ENCODE measurements at regions not wholly inside any gene's neighbourhood (a gene's known extent, or its start where the extent isn't known, plus 50 kb on each side); places are given as distances from the start of the nearest gene placed in this dataset.

DNA sequence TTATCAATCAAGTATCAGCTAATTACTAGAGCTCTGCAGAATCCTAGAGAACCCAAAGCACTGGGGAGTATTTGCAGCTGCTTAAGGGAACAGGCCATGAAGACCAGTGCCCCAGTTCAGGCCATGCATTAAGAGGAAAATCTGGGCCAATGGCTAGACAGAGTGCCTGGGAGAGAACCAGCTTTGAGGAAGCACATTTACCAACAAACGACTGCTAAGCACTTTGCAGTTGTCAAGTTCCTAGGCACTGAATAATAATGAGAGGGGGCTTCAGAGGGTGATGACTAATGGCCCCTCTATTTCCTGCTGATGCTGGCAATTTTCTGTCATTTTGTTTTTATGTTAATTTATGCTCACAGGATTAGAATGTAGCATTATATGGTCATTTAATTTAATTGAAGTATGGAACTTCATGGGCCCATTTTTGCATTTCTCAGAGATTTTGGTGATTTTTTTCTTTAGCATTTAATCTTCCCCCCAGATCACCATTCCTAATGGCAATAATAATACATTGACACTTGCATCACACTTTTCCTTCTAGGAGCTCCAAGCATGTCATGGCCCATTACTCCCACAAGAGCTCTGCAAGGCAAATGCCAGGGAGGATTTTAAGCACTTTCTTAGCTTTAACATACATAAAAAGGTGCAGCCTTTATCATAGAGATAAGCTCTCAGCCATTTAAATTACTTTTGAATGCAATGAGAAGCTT is 147.7 kb upstream of the SPATS2L start:
- H3K27me3 ChIP-seq (ENCODE audit: control insufficient read depth in 2 of 2, insufficient read depth in 1 of 2, low read length in 1 of 2), result no peaks in the 10 kb centered on the region
- no peaks in the 10 kb centered on the region for H3K4me1 ChIP-seq (ENCODE audit: control insufficient read depth in 2 of 2, insufficient read depth in 2 of 2, low read length in 2 of 2)
- 70% methylated on average over 1 of the region's 1 CpG for WGBS
- no peaks in the 10 kb centered on the region for H3K36me3 ChIP-seq (ENCODE audit: control insufficient read depth in 2 of 2, insufficient read depth in 2 of 2, low read length in 1 of 2)
- DNase-seq (ENCODE audit: low read depth in 6 of 9, low spot score in 9 of 9), result no peak
- H3K9me3 ChIP-seq (ENCODE audit: control insufficient read depth in 2 of 2, insufficient read depth in 1 of 2, low read length in 1 of 2), result no peaks in the 10 kb centered on the region
- H3K27ac ChIP-seq (ENCODE audit: low read depth in 1 of 2, low read length in 1 of 2), result no peak overlapping the region
- no peak overlapping the region for H3K4me3 ChIP-seq (ENCODE audit: low read length in 2 of 2)

DNA sequence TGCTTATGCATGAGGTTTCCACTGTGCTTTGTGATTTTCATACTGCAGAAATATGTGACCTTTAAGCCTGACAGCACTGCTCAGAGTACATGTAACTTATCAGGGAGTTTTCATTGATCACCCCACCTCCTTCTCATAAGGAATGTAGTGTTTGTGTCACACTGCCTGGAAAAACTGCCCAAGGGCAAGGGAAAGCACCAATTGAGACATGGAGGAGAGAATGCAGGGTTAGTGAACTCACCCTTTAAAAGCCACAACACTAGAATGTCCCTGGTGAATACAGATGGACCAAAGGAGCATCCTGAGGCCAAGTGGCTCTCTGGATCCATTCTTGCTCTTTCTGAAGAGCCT is 147.2 kb upstream of the SPATS2L start:
- no peaks in the 10 kb centered on the region for H3K4me1 ChIP-seq (ENCODE audit: control insufficient read depth in 2 of 2, insufficient read depth in 2 of 2, low read length in 2 of 2)
- no peak for DNase-seq (ENCODE audit: low read depth in 6 of 9, low spot score in 9 of 9)
- no peak overlapping the region for H3K27ac ChIP-seq (ENCODE audit: low read depth in 1 of 2, low read length in 1 of 2)
- H3K9me3 ChIP-seq (ENCODE audit: control insufficient read depth in 2 of 2, insufficient read depth in 1 of 2, low read length in 1 of 2), result no peaks in the 10 kb centered on the region
- no peak overlapping the region for H3K4me3 ChIP-seq (ENCODE audit: low read length in 2 of 2)
- no peaks in the 10 kb centered on the region for H3K27me3 ChIP-seq (ENCODE audit: control insufficient read depth in 2 of 2, insufficient read depth in 1 of 2, low read length in 1 of 2)
- H3K36me3 ChIP-seq (ENCODE audit: control insufficient read depth in 2 of 2, insufficient read depth in 2 of 2, low read length in 1 of 2), result no peaks in the 10 kb centered on the region

DNA sequence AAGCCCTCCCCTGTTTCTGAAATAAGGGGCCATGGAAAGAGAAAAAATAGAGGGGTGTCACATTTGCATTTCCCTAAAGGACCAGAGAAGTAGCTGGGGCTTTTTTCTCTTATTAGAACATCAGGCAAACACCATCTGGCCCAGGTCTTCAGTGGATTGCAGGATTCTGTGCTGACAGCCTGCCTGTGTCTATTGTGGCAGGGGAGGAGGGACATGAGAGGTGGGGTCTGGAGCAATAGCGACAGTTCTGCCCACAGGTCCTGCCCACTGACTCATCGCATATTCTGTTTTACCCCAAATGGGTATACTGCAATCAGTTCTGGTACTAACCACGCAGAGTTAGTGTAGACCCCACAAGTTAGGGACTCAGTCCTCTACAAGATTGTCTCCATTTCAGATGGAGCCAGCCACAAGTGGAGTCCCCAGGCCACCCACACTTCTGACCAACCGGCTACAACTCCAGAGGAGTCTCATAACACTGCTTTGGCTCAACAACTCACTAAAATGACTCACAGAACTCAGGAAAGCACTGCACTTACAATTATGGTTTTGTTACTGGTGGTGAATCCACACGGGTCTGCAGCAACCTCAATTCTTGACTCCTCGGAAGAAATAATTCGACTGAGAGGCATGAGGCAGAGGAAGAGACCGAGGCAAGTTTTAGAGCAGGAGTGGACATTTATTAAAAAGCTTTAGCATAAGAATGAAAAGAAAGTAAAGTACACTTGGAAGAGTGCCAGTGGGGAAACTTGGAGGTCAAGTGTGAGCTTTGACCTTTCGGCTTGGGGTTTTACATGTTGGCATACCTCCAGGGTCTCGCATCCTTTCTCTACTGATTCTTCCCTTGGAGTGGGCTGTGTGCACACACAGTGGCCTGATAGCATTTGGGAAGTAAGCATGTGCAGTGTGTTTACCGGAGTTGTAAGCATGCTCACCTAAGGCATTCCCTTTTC is 146.4 kb upstream of the SPATS2L start:
- 94% methylated on average over 11 of the region's 11 CpGs for WGBS
- Histone ChIP-seq H3K4me3 (ENCODE audit: low read length in 2 of 2) (no peak overlapping the region), H3K4me1 (ENCODE audit: control insufficient read depth in 2 of 2, insufficient read depth in 2 of 2, low read length in 2 of 2) (no peaks in the 10 kb centered on the region), H3K36me3 (ENCODE audit: control insufficient read depth in 2 of 2, insufficient read depth in 2 of 2, low read length in 1 of 2) (no peaks in the 10 kb centered on the region), H3K27ac (ENCODE audit: low read depth in 1 of 2, low read length in 1 of 2) (no peak overlapping the region), H3K9me3 (ENCODE audit: control insufficient read depth in 2 of 2, insufficient read depth in 1 of 2, low read length in 1 of 2) (no peaks in the 10 kb centered on the region), H3K27me3 (ENCODE audit: control insufficient read depth in 2 of 2, insufficient read depth in 1 of 2, low read length in 1 of 2) (no peaks in the 10 kb centered on the region)
- no peak for DNase-seq (ENCODE audit: low read depth in 6 of 9, low spot score in 9 of 9)

DNA sequence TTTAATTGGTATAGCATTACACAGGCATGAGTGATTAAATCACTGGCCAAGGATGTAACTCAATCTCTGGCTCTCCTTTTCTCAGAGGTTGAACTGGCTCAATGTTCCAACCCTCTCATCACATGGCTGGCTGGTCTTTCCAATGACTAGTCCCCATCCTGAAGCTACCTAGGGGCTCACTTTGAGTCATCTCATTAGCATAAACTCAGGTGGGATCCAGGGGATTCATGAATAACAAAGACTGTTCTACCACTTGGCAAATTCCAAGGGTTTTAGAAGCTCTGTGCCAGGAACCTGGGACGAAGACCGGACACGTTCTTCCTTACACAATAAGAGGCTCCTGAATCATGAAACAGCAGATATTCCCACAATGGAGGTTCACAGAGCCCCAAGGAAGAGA is 145.0 kb upstream of the SPATS2L start:
- Histone ChIP-seq H3K27ac (ENCODE audit: low read depth in 1 of 2, low read length in 1 of 2) (no peak overlapping the region), H3K36me3 (ENCODE audit: control insufficient read depth in 2 of 2, insufficient read depth in 2 of 2, low read length in 1 of 2) (no peaks in the 10 kb centered on the region), H3K4me1 (ENCODE audit: control insufficient read depth in 2 of 2, insufficient read depth in 2 of 2, low read length in 2 of 2) (no peaks in the 10 kb centered on the region), H3K27me3 (ENCODE audit: control insufficient read depth in 2 of 2, insufficient read depth in 1 of 2, low read length in 1 of 2) (no peaks in the 10 kb centered on the region), H3K4me3 (ENCODE audit: low read length in 2 of 2) (no peak overlapping the region), H3K9me3 (ENCODE audit: control insufficient read depth in 2 of 2, insufficient read depth in 1 of 2, low read length in 1 of 2) (no peaks in the 10 kb centered on the region)
- WGBS, result 95% methylated on average over 3 of the region's 3 CpGs
- DNase-seq (ENCODE audit: low read depth in 6 of 9, low spot score in 9 of 9), result no peak

DNA sequence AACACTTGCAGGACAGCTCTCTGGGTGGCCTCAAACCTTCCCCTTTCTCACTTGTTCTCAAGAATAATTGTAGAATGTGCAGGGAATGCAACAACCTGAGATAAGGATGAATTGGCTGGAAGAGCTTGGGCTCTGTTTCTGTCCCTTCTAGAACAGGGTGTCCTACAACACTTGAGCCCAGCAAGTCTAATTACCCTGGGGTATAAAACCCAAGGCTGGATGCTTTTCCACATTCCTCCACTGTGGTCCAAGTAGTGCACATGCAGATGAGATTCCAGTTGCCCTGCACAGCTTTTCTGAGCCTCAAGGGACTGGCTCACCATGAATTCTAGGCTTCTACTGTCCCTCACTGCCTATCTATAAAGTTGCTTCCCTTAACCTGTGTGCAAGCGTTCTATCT is 140.8 kb upstream of the SPATS2L start:
- Histone ChIP-seq H3K4me1 (ENCODE audit: control insufficient read depth in 2 of 2, insufficient read depth in 2 of 2, low read length in 2 of 2) (no peaks in the 10 kb centered on the region), H3K9me3 (ENCODE audit: control insufficient read depth in 2 of 2, insufficient read depth in 1 of 2, low read length in 1 of 2) (no peaks in the 10 kb centered on the region), H3K27me3 (ENCODE audit: control insufficient read depth in 2 of 2, insufficient read depth in 1 of 2, low read length in 1 of 2) (no peaks in the 10 kb centered on the region), H3K4me3 (ENCODE audit: low read length in 2 of 2) (no peak overlapping the region), H3K36me3 (ENCODE audit: control insufficient read depth in 2 of 2, insufficient read depth in 2 of 2, low read length in 1 of 2) (no peaks in the 10 kb centered on the region), H3K27ac (ENCODE audit: low read depth in 1 of 2, low read length in 1 of 2) (no peak overlapping the region)
- no peak for DNase-seq (ENCODE audit: low read depth in 6 of 9, low spot score in 9 of 9)
- WGBS, result 100% methylated on average over 1 of the region's 1 CpG

DNA sequence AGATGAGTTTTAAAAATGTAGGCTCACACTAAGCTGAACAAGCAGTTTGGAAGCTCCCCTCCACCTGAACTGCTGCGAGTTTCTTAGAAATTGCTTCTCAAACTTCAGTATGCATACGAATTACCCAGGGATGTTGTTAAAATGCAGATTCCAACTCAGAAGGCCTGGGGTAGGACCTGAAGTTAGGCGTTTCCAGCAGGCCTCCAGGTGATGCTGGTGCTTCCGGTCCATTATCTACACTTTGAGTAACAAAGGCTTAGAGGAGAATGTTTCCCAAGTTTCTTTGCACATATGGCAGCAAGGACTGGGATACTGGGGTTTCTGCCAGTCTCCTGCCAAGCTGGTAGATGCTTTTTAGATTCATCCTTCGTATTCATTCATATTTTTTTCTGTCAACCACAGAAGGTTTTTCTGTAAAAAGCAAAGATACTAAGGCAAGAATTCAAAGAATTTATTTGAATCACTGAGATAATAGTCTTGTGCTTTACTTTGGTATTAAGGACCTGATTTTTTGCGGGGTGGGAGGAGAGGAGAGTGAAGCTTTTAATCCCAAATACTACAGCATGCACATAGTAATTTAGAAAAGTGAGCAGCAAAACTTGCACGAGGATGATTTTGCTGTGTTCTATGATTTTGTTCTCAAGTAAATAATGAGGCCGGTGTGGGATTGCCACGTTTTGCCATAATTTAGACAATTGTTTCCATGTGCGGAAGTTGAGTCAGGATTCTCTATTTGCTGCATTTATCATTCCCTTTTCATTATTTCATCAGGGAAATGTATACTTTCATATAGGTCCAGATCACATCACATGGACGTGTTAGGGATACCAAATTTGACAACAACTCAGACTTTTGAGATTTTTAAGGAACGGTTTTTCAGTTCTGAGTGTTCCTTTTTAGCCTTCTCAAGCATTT is 137.6 kb upstream of the SPATS2L start:
- no peak for DNase-seq (ENCODE audit: low read depth in 6 of 9, low spot score in 9 of 9)
- Histone ChIP-seq H3K27me3 (ENCODE audit: control insufficient read depth in 2 of 2, insufficient read depth in 1 of 2, low read length in 1 of 2) (no peaks in the 10 kb centered on the region), H3K9me3 (ENCODE audit: control insufficient read depth in 2 of 2, insufficient read depth in 1 of 2, low read length in 1 of 2) (no peaks in the 10 kb centered on the region), H3K4me3 (ENCODE audit: low read length in 2 of 2) (no peak overlapping the region), H3K36me3 (ENCODE audit: control insufficient read depth in 2 of 2, insufficient read depth in 2 of 2, low read length in 1 of 2) (no peaks in the 10 kb centered on the region), H3K4me1 (ENCODE audit: control insufficient read depth in 2 of 2, insufficient read depth in 2 of 2, low read length in 2 of 2) (no peaks in the 10 kb centered on the region), H3K27ac (ENCODE audit: low read depth in 1 of 2, low read length in 1 of 2) (no peak overlapping the region)
- WGBS, result 91% methylated on average over 12 of the region's 12 CpGs

DNA sequence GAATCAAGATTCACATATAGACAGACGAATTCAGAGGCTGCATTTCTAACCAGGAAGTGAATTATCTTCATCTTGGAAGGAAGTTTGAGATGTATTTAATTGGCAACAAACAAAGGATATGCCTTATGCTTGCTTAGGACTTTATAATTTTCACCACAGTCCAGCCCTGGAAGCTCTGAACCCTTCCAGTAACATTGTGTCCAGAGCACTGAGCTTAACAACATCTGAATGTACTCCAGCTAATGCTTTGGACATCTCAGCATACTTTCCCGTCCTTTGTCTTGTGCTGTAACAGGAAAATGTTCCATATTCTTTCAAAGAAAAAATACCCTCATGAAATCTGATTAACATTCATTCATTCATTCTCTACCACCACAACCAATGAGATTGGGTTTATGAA is 136.3 kb upstream of the SPATS2L start:
- Histone ChIP-seq H3K4me3 (ENCODE audit: low read length in 2 of 2) (no peak overlapping the region), H3K27me3 (ENCODE audit: control insufficient read depth in 2 of 2, insufficient read depth in 1 of 2, low read length in 1 of 2) (no peaks in the 10 kb centered on the region), H3K36me3 (ENCODE audit: control insufficient read depth in 2 of 2, insufficient read depth in 2 of 2, low read length in 1 of 2) (no peaks in the 10 kb centered on the region), H3K27ac (ENCODE audit: low read depth in 1 of 2, low read length in 1 of 2) (no peak overlapping the region), H3K4me1 (ENCODE audit: control insufficient read depth in 2 of 2, insufficient read depth in 2 of 2, low read length in 2 of 2) (no peaks in the 10 kb centered on the region), H3K9me3 (ENCODE audit: control insufficient read depth in 2 of 2, insufficient read depth in 1 of 2, low read length in 1 of 2) (peaks cover 0 to 4% of the 10 kb centered on the region in 2 donors)
- WGBS, result 91% methylated on average over 2 of the region's 2 CpGs
- no peak for DNase-seq (ENCODE audit: low read depth in 6 of 9, low spot score in 9 of 9)

DNA sequence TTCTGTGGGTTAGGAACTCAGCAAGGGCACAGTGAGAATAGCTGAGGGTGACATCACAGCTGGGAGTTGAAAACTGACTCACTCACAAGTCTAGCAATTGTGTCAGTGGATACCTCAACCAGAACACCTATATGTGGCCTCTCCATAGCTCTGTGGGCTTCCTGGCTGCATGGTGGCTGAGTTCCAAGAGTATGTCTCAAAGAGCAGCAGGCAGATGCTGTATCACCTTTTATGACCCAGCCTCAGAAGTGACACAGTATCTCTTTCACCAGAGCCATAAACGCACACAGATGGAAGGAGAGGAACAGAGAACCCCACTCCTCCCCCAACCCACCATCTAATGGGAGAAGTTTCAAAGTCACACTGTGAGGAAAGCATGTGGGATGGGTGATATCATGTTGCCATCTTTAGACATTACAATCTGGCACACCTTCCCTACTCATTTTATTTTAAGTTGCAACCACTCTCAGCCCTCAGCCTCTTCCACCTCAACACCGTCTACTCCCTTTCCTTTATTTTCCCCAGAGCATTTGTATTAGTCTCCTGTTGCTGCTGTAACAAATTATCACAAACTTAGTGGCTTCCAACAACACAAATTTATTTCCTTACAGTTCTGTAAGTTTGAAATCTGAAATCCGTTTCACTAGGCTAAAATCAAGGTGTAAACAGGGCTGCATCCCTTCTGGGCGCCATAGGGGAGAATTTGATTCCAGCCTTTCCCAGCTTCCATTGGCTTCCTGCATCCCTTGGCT is 134.6 kb upstream of the SPATS2L start:
- Histone ChIP-seq H3K9me3 (ENCODE audit: control insufficient read depth in 2 of 2, insufficient read depth in 1 of 2, low read length in 1 of 2) (peaks cover 0 to 4% of the 10 kb centered on the region in 2 donors), H3K4me3 (ENCODE audit: low read length in 2 of 2) (no peak overlapping the region), H3K27ac (ENCODE audit: low read depth in 1 of 2, low read length in 1 of 2) (no peak overlapping the region), H3K36me3 (ENCODE audit: control insufficient read depth in 2 of 2, insufficient read depth in 2 of 2, low read length in 1 of 2) (no peaks in the 10 kb centered on the region), H3K4me1 (ENCODE audit: control insufficient read depth in 2 of 2, insufficient read depth in 2 of 2, low read length in 2 of 2) (no peaks in the 10 kb centered on the region), H3K27me3 (ENCODE audit: control insufficient read depth in 2 of 2, insufficient read depth in 1 of 2, low read length in 1 of 2) (no peaks in the 10 kb centered on the region)
- WGBS, result 73% methylated on average over 4 of the region's 4 CpGs
- no peak for DNase-seq (ENCODE audit: low read depth in 6 of 9, low spot score in 9 of 9)

Data from thymus (tissue), 11 donors.